ENCODE measurements at regions not wholly inside any gene's neighbourhood (a gene's known extent, or its start where the extent isn't known, plus 50 kb on each side); places are given as distances from the start of the nearest gene placed in this dataset.

DNA sequence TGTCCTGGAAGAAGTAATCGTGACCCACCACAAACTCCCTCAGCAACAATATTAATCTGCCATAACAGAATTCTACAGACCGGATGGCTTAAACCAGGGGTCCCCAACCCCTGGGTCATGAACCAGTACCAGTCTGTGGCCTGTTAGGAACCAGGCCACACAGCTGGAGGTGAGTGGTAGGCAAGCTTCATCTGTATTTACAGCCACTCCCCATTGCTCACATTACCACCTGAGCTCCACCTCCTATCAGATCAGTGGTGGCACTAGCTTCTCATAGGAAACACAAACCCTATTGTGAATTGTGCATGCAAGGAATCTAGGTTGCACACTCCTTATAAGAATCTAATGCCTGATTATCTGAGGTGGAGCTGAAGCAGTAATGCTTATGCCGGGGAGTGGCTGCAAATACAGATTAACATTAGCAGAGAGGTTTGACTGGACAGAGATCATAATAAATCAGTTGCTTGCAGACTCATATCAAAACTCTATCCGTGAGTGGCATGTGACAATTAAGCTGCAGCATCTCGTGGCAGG, 74.5 kb downstream of the NOG start:
- TF ChIP-seq, protein P1, sequence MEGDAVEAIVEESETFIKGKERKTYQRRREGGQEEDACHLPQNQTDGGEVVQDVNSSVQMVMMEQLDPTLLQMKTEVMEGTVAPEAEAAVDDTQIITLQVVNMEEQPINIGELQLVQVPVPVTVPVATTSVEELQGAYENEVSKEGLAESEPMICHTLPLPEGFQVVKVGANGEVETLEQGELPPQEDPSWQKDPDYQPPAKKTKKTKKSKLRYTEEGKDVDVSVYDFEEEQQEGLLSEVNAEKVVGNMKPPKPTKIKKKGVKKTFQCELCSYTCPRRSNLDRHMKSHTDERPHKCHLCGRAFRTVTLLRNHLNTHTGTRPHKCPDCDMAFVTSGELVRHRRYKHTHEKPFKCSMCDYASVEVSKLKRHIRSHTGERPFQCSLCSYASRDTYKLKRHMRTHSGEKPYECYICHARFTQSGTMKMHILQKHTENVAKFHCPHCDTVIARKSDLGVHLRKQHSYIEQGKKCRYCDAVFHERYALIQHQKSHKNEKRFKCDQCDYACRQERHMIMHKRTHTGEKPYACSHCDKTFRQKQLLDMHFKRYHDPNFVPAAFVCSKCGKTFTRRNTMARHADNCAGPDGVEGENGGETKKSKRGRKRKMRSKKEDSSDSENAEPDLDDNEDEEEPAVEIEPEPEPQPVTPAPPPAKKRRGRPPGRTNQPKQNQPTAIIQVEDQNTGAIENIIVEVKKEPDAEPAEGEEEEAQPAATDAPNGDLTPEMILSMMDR (IDR thresholded peaks at IDR 0.05): no peak
- TF ChIP-seq SIN3A (IDR thresholded peaks at IDR 0.05; ENCODE audit: borderline replicate concordance, insufficient read depth, low read depth, low read length) (no peak), TCF7L2 (IDR thresholded peaks at IDR 0.05; ENCODE audit: low read depth, low read length) (no peak), POLR2AphosphoS5 (IDR thresholded peaks at IDR 0.05; ENCODE audit: low read depth, low read length) (no peak)
- TF ChIP-seq, protein P2, sequence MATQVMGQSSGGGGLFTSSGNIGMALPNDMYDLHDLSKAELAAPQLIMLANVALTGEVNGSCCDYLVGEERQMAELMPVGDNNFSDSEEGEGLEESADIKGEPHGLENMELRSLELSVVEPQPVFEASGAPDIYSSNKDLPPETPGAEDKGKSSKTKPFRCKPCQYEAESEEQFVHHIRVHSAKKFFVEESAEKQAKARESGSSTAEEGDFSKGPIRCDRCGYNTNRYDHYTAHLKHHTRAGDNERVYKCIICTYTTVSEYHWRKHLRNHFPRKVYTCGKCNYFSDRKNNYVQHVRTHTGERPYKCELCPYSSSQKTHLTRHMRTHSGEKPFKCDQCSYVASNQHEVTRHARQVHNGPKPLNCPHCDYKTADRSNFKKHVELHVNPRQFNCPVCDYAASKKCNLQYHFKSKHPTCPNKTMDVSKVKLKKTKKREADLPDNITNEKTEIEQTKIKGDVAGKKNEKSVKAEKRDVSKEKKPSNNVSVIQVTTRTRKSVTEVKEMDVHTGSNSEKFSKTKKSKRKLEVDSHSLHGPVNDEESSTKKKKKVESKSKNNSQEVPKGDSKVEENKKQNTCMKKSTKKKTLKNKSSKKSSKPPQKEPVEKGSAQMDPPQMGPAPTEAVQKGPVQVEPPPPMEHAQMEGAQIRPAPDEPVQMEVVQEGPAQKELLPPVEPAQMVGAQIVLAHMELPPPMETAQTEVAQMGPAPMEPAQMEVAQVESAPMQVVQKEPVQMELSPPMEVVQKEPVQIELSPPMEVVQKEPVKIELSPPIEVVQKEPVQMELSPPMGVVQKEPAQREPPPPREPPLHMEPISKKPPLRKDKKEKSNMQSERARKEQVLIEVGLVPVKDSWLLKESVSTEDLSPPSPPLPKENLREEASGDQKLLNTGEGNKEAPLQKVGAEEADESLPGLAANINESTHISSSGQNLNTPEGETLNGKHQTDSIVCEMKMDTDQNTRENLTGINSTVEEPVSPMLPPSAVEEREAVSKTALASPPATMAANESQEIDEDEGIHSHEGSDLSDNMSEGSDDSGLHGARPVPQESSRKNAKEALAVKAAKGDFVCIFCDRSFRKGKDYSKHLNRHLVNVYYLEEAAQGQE (IDR thresholded peaks at IDR 0.05; ENCODE audit: insufficient read depth in 1 of 2, low read depth in 2 of 2, low read length in 1 of 2): no peak
- H3K27me3 ChIP-seq (ENCODE audit: control insufficient read depth, insufficient read depth, low read length): no peaks in the 10 kb centered on the region
- H3K36me3 ChIP-seq (ENCODE audit: control insufficient read depth, insufficient read depth, low read length): no peaks in the 10 kb centered on the region
- no TSS peak for BruUV-seq (replicated peaks)
- ATAC-seq (no peak), DNase-seq (ENCODE audit: low read depth, low spot score) (no peak)
- H3K27ac ChIP-seq (ENCODE audit: low read length): no peak overlapping the region
- ChIA-PET POLR2A (interaction anchor here (0.6 kb wide), 1 partner anchor 11 kb away, joined by 3 read pairs; no protein-coding TSS in a partner anchor), CTCF (no interaction called here)
- no peak overlapping the region for H3K4me3 ChIP-seq (ENCODE audit: low read depth in 2 of 2, low read length in 2 of 2)
- no peaks in the 10 kb centered on the region for H3K4me1 ChIP-seq (ENCODE audit: control insufficient read depth, insufficient read depth, low read length)
- H3K9me3 ChIP-seq (ENCODE audit: control insufficient read depth, insufficient read depth, low read depth, low read length): no peaks in the 10 kb centered on the region
- intact Hi-C loops (cut with micrococcal nuclease; ENCODE audit: unreplicated experiment) (no loop called here), in situ Hi-C loops (cut with HindIII; ENCODE audit: low pct_unique_long_range_greater_than_20kb, low sequenced_read_pairs) (no loop called here)

GRCh38 chr17:56672195-56672594, 78.7 kb downstream of the NOG start:
- Histone ChIP-seq H3K27ac (ENCODE audit: low read length) (no peak overlapping the region), H3K4me3 (ENCODE audit: low read depth in 2 of 2, low read length in 2 of 2) (no peak overlapping the region), H3K27me3 (ENCODE audit: control insufficient read depth, insufficient read depth, low read length) (no peaks in the 10 kb centered on the region), H3K4me1 (ENCODE audit: control insufficient read depth, insufficient read depth, low read length) (no peaks in the 10 kb centered on the region), H3K9me3 (ENCODE audit: control insufficient read depth, insufficient read depth, low read depth, low read length) (no peaks in the 10 kb centered on the region), H3K36me3 (ENCODE audit: control insufficient read depth, insufficient read depth, low read length) (no peaks in the 10 kb centered on the region)
- in situ Hi-C loops (cut with HindIII; ENCODE audit: low pct_unique_long_range_greater_than_20kb, low sequenced_read_pairs) (no loop called here), intact Hi-C loops (cut with micrococcal nuclease; ENCODE audit: unreplicated experiment) (no loop called here)
- ATAC-seq (no peak), DNase-seq (ENCODE audit: low read depth, low spot score) (no peak)
- BruUV-seq (replicated peaks): no TSS peak
- TF ChIP-seq TCF7L2 (IDR thresholded peaks at IDR 0.05; ENCODE audit: low read depth, low read length) (no peak), SIN3A (IDR thresholded peaks at IDR 0.05; ENCODE audit: borderline replicate concordance, insufficient read depth, low read depth, low read length) (no peak), POLR2AphosphoS5 (IDR thresholded peaks at IDR 0.05; ENCODE audit: low read depth, low read length) (no peak)
- TF ChIP-seq, protein P1 (IDR thresholded peaks at IDR 0.05): no peak
- TF ChIP-seq, protein P2 (IDR thresholded peaks at IDR 0.05; ENCODE audit: insufficient read depth in 1 of 2, low read depth in 2 of 2, low read length in 1 of 2): no peak
- CTCF ChIA-PET: no interaction called here
- POLR2A ChIA-PET: interaction anchor here (0.7 kb wide), 1 partner anchor 120 kb away, joined by 4 read pairs; no protein-coding TSS in a partner anchor

Data from Panc1 (cell line).